ENCODE measurements at regions not wholly inside any gene's neighbourhood (a gene's known extent, or its start where the extent isn't known, plus 50 kb on each side); places are given as distances from the start of the nearest gene placed in this dataset.

DNA sequence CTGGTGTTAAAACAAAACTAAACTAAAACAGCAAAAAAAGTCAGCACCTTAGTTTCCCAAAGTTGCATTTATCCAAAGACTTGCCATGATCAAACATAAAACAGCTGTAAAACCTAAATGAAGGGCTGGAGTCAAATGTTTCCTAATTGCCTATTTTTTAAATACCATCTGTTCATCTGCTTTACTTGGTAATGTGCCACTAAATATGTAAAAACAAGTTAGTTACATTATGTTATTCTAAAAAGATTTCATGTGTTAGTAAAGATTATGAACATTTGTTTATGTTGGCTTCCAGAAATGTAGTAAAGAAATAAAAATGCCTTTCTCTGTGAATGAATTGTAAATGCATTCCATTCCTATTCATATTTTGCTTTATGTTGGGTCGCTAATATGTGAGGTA lies 977.8 kb downstream of the FSTL5 start:
- Histone ChIP-seq H3K4me3 (no peak overlapping the region), H3K9me3 (peaks cover 0 to 5% (median 0%) of the 10 kb centered on the region in 8 donors), H3K27ac (no peak overlapping the region), H3K27me3 (replicated peaks in 1 of 7) (no peaks in the 10 kb centered on the region), H3K36me3 (no peaks in the 10 kb centered on the region), H3K4me1 (no peaks in the 10 kb centered on the region)
- 56 to 70% (median 63%) methylated on average over 1 of the region's 1 CpG for WGBS, 5 donors
- intact Hi-C loops (cut with DNase I; ENCODE audit: low total_unique reads) = no loop called here
- no peak for DNase-seq
- TF ChIP-seq POLR2A (IDR thresholded peaks at IDR 0.05) = no peak
- no peak for TF ChIP-seq POLR2AphosphoS5 (IDR thresholded peaks at IDR 0.05)
- TF ChIP-seq, protein P1, sequence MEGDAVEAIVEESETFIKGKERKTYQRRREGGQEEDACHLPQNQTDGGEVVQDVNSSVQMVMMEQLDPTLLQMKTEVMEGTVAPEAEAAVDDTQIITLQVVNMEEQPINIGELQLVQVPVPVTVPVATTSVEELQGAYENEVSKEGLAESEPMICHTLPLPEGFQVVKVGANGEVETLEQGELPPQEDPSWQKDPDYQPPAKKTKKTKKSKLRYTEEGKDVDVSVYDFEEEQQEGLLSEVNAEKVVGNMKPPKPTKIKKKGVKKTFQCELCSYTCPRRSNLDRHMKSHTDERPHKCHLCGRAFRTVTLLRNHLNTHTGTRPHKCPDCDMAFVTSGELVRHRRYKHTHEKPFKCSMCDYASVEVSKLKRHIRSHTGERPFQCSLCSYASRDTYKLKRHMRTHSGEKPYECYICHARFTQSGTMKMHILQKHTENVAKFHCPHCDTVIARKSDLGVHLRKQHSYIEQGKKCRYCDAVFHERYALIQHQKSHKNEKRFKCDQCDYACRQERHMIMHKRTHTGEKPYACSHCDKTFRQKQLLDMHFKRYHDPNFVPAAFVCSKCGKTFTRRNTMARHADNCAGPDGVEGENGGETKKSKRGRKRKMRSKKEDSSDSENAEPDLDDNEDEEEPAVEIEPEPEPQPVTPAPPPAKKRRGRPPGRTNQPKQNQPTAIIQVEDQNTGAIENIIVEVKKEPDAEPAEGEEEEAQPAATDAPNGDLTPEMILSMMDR (IDR thresholded peaks at IDR 0.05 in 8 of 11, conservative IDR thresholded peaks at IDR 0.05 in 3 of 11) = no peak

DNA sequence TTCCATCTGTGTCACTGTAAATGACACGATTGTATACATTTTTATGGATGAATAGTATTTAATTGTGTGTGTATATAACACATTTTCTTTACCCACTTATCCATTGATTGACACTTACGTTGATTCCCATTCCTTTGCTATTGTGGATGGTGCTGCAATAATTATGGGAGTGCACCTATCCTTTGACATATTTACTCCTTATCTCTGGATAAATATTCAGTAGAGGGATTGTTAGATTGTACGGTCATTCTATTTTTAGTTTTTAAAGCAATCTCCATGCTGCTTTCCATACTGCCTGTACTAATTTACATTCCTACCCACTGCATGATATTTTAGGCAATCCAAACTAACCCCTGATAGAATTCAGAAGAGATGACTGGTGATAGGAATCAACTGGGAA lies 980.1 kb downstream of the FSTL5 start:
- no peak for TF ChIP-seq POLR2A (IDR thresholded peaks at IDR 0.05)
- TF ChIP-seq, protein P1 (IDR thresholded peaks at IDR 0.05 in 8 of 11, conservative IDR thresholded peaks at IDR 0.05 in 3 of 11) = no peak
- no peak for TF ChIP-seq POLR2AphosphoS5 (IDR thresholded peaks at IDR 0.05)
- H3K27ac ChIP-seq = no peak overlapping the region
- intact Hi-C loops (cut with DNase I; ENCODE audit: low total_unique reads) = no loop called here
- 71 to 87% (median 79%) methylated on average over 3 of the region's 3 CpGs for WGBS, 5 donors
- no peaks in the 10 kb centered on the region for H3K4me1 ChIP-seq
- H3K9me3 ChIP-seq = peaks cover 0 to 5% (median 0%) of the 10 kb centered on the region in 8 donors
- H3K27me3 ChIP-seq (replicated peaks in 1 of 7) = no peaks in the 10 kb centered on the region
- H3K36me3 ChIP-seq = no peaks in the 10 kb centered on the region
- no peak overlapping the region for H3K4me3 ChIP-seq
- DNase-seq = no peak

DNA sequence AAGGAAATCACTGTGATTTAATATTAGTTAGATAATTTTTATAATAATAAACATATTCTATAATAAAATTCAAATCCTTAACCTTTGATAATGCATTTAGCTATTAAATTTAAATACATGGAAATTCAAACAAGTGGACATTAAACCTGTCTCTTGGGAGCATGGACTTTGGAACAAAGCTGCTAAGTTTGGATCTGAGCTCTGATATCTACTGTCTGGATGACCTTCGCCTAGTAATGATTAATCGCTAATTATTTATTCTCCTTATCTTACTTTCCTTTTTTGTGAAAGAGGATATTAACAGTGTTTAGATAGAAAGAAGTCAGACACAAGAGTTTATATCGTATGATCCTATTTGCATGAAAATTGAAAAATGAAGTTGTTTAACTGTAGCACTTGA lies 980.9 kb downstream of the FSTL5 start:
- no peak overlapping the region for H3K27ac ChIP-seq
- H3K4me3 ChIP-seq = no peak overlapping the region
- H3K9me3 ChIP-seq = peaks cover 0 to 5% (median 0%) of the 10 kb centered on the region in 8 donors
- WGBS, 5 donors = 75 to 91% (median 84%) methylated on average over 3 of the region's 3 CpGs
- no peak for DNase-seq
- intact Hi-C loops (cut with DNase I; ENCODE audit: low total_unique reads) = no loop called here
- H3K27me3 ChIP-seq (replicated peaks in 1 of 7) = no peaks in the 10 kb centered on the region
- H3K36me3 ChIP-seq = no peaks in the 10 kb centered on the region
- H3K4me1 ChIP-seq = no peaks in the 10 kb centered on the region
- no peak for TF ChIP-seq POLR2AphosphoS5 (IDR thresholded peaks at IDR 0.05)
- no peak for TF ChIP-seq POLR2A (IDR thresholded peaks at IDR 0.05)
- TF ChIP-seq, protein P1 (IDR thresholded peaks at IDR 0.05 in 8 of 11, conservative IDR thresholded peaks at IDR 0.05 in 3 of 11) = no peak

DNA sequence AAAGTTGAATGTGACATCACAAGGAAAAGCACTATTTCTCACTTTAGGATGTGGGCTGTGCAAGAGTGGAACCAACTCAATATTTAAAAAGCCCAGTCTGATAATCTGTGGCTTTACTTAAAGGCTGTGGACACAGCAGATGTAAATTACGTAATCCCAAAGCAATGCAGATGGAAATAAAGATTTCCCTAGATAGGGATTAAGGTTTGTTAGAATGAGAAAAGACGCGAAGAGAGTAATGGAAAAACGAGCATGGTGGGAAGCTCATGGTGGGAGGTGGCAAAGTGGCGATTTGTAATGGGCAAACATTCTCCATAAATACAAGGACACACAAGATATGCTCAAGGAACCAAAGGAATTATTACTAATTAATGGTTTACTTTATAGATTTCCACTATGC lies 985.5 kb downstream of the FSTL5 start:
- H3K4me1 ChIP-seq = no peaks in the 10 kb centered on the region
- H3K27ac ChIP-seq = no peak overlapping the region
- WGBS, 5 donors = 62 to 73% (median 67%) methylated on average over 5 of the region's 5 CpGs
- H3K9me3 ChIP-seq = peaks cover 0 to 5% (median 0%) of the 10 kb centered on the region in 8 donors
- DNase-seq = no peak
- TF ChIP-seq POLR2AphosphoS5 (IDR thresholded peaks at IDR 0.05) (no peak), POLR2A (IDR thresholded peaks at IDR 0.05) (no peak)
- TF ChIP-seq, protein P1 (IDR thresholded peaks at IDR 0.05 in 8 of 11, conservative IDR thresholded peaks at IDR 0.05 in 3 of 11) = no peak
- intact Hi-C loops (cut with DNase I; ENCODE audit: low total_unique reads) = no loop called here
- H3K36me3 ChIP-seq = no peaks in the 10 kb centered on the region
- H3K4me3 ChIP-seq = no peak overlapping the region
- no peaks in the 10 kb centered on the region for H3K27me3 ChIP-seq (replicated peaks in 1 of 7)

Data from spleen (tissue), 11 donors.